ENCODE measurements at regions not wholly inside any gene's neighbourhood (a gene's known extent, or its start where the extent isn't known, plus 50 kb on each side); places are given as distances from the start of the nearest gene placed in this dataset.

DNA sequence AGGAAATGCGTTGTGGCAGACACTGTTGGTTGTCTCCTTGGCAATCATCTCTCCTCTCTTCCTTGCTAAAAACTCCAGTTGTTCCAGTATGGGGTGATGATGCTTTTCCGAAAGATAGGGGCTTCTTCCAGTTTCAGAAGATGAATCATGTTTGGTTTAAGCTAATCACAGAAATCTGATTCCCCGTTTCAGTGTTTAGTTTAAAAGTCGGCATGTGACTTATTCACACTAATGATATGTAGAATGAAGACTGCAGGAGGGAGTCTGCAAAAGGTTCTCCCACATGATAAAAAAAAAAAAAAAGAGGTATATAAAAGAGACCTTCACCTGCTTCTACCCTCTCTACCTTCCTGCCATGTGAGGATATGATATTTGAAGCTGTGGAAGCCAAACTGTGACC is 239.0 kb upstream of the SIX2 start:
- no peaks in the 10 kb centered on the region for H3K9me3 ChIP-seq (replicated peaks; ENCODE audit: insufficient read depth, low read length)

DNA sequence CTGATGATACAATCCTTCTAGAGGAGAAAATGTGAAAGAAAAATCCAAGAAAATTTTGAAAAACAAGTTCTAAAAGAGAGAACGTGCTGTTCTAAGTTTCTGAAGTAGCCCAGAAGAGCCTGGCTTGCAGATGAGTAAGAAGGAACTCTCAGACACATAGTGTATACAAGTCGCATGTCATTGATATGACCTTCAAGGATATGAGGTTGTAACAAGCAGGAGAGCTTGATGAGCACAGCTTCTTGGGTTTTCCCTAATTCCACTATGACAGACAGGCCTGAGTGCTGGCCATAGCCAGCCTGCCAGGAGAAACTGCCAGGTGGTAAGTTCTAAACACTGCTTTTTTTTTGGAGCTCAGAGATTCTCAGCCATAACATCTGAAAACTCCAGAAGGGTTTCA is 235.7 kb upstream of the SIX2 start:
- Histone ChIP-seq H3K4me1 (ENCODE audit: low read length) (peaks cover 5% of the 10 kb centered on the region; the same call in 1 of the 2 replicates), H3K79me2 (ENCODE audit: low read length) (no peaks in the 10 kb centered on the region), H3K4me2 (ENCODE audit: low read depth, low read length) (no peak overlapping the region), H3F3A (ENCODE audit: insufficient read depth, low read length) (no peaks in the 10 kb centered on the region), H3K36me3 (replicated peaks; ENCODE audit: insufficient read depth, low read length) (no peaks in the 10 kb centered on the region), H4K20me1 (ENCODE audit: insufficient read depth, low read length) (no peaks in the 10 kb centered on the region), H3K9me2 (replicated peaks; ENCODE audit: insufficient read depth, low read length) (no peaks in the 10 kb centered on the region), H3K27ac (ENCODE audit: low read length) (no peak overlapping the region), H3K4me3 (ENCODE audit: low read length) (no peak overlapping the region), H3K27me3 (replicated peaks; ENCODE audit: insufficient read depth, low read length) (no peaks in the 10 kb centered on the region), H2AFZ (ENCODE audit: low read length) (no peak overlapping the region), H3K9ac (ENCODE audit: low read length) (no peak overlapping the region), H3K9me3 (replicated peaks; ENCODE audit: insufficient read depth, low read length) (no peaks in the 10 kb centered on the region)
- DNase-seq = no peak
- no peak for TF ChIP-seq EZH2 (optimal IDR thresholded peaks at IDR 0.05; ENCODE audit: low read depth, low read length)

More for the DNA sequence above, 239.0 kb upstream of the SIX2 start:
- Histone ChIP-seq H3K36me3 (replicated peaks; ENCODE audit: insufficient read depth, low read length) (no peaks in the 10 kb centered on the region), H3K9me2 (replicated peaks; ENCODE audit: insufficient read depth, low read length) (no peaks in the 10 kb centered on the region), H3K9ac (ENCODE audit: low read length) (no peak overlapping the region), H3K4me2 (ENCODE audit: low read depth, low read length) (no peak overlapping the region), H3K27ac (ENCODE audit: low read length) (no peak overlapping the region), H3F3A (ENCODE audit: insufficient read depth, low read length) (no peaks in the 10 kb centered on the region), H3K4me1 (ENCODE audit: low read length) (peaks cover 5% of the 10 kb centered on the region; the same call in 1 of the 2 replicates), H3K79me2 (ENCODE audit: low read length) (no peaks in the 10 kb centered on the region), H3K4me3 (ENCODE audit: low read length) (no peak overlapping the region), H3K27me3 (replicated peaks; ENCODE audit: insufficient read depth, low read length) (no peaks in the 10 kb centered on the region), H2AFZ (ENCODE audit: low read length) (no peak overlapping the region), H4K20me1 (ENCODE audit: insufficient read depth, low read length) (no peaks in the 10 kb centered on the region)
- DNase-seq = no peak
- TF ChIP-seq, protein P1, sequence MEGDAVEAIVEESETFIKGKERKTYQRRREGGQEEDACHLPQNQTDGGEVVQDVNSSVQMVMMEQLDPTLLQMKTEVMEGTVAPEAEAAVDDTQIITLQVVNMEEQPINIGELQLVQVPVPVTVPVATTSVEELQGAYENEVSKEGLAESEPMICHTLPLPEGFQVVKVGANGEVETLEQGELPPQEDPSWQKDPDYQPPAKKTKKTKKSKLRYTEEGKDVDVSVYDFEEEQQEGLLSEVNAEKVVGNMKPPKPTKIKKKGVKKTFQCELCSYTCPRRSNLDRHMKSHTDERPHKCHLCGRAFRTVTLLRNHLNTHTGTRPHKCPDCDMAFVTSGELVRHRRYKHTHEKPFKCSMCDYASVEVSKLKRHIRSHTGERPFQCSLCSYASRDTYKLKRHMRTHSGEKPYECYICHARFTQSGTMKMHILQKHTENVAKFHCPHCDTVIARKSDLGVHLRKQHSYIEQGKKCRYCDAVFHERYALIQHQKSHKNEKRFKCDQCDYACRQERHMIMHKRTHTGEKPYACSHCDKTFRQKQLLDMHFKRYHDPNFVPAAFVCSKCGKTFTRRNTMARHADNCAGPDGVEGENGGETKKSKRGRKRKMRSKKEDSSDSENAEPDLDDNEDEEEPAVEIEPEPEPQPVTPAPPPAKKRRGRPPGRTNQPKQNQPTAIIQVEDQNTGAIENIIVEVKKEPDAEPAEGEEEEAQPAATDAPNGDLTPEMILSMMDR (IDR thresholded peaks at IDR 0.05; ENCODE audit: low read length) = no peak
- TF ChIP-seq EZH2phosphoT487 (IDR thresholded peaks at IDR 0.05; ENCODE audit: low read length) (no peak), EZH2 (optimal IDR thresholded peaks at IDR 0.05; ENCODE audit: low read depth, low read length) (no peak)

DNA sequence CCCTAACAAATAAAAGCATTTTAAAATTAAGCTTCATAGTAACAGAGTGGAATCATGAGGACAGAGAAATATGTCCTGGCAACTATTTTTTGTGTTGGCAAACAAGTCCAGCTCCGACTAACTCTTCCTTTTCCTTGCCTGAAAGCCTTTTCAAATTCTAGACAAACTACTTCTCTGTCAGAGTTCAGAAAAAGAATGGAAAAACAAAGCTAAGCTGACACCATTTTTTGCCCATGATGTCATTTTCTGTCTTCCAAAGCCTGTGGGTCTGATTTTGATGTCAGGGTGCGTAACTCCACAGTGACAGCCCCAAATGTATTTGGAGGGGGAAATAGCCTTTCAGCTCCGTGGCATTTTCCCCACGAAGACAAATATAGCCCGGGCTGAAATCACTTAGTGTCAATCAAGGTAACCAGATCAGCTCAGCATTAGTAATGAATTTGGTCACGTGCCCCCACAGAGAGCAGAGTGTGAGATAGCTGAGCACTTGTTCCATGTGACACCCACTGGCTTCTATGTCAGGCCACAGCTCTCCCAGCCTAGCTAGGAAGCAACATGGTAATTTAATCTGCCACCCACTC is 233.0 kb upstream of the SIX2 start:
- Histone ChIP-seq H3K9me2 (replicated peaks; ENCODE audit: insufficient read depth, low read length) (no peaks in the 10 kb centered on the region), H3K4me2 (ENCODE audit: low read depth, low read length) (no peak overlapping the region), H3K9ac (ENCODE audit: low read length) (no peak overlapping the region), H4K20me1 (ENCODE audit: insufficient read depth, low read length) (no peaks in the 10 kb centered on the region), H3K9me3 (replicated peaks; ENCODE audit: insufficient read depth, low read length) (no peaks in the 10 kb centered on the region), H3K36me3 (replicated peaks; ENCODE audit: insufficient read depth, low read length) (no peaks in the 10 kb centered on the region), H2AFZ (ENCODE audit: low read length) (no peak overlapping the region), H3K79me2 (ENCODE audit: low read length) (no peaks in the 10 kb centered on the region), H3K4me3 (ENCODE audit: low read length) (no peak overlapping the region), H3K27ac (ENCODE audit: low read length) (no peak overlapping the region), H3K27me3 (replicated peaks; ENCODE audit: insufficient read depth, low read length) (no peaks in the 10 kb centered on the region), H3K4me1 (ENCODE audit: low read length) (peaks cover 8% of the 10 kb centered on the region; the same call in 1 of the 2 replicates), H3F3A (ENCODE audit: insufficient read depth, low read length) (no peaks in the 10 kb centered on the region)
- TF ChIP-seq EZH2phosphoT487 (IDR thresholded peaks at IDR 0.05; ENCODE audit: low read length) = no peak
- no peak for TF ChIP-seq EZH2 (optimal IDR thresholded peaks at IDR 0.05; ENCODE audit: low read depth, low read length)
- TF ChIP-seq, protein P1 (IDR thresholded peaks at IDR 0.05; ENCODE audit: low read length) = no peak
- no peak for DNase-seq

DNA sequence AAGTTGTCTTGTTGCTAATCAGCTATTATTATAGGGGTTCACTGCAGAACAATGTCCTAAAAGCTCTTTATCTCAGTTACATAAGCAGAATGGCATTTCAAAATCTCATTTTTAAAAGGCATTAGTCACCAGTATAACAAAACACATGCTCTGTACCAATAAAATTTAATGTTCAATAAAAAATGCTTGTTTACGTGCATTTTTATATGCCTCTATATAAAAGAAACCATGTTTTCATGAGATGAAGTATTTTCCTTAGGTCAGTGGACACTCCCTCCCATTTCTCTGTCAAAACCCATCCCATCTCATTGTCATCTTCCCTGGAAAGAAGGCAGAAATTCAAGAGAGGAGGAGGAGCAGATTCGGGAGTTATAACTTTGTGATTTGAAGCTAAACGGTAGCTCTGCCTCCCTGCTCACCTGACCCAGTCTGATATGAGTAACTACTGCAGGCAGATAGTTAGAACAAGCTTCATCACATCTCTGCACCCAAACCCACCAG is 231.9 kb upstream of the SIX2 start:
- Histone ChIP-seq H3K4me2 (ENCODE audit: low read depth, low read length) (no peak overlapping the region), H3K27me3 (replicated peaks; ENCODE audit: insufficient read depth, low read length) (no peaks in the 10 kb centered on the region), H3K36me3 (replicated peaks; ENCODE audit: insufficient read depth, low read length) (no peaks in the 10 kb centered on the region), H3K4me3 (ENCODE audit: low read length) (no peak overlapping the region), H3F3A (ENCODE audit: insufficient read depth, low read length) (no peaks in the 10 kb centered on the region), H3K4me1 (ENCODE audit: low read length) (peaks cover 8% of the 10 kb centered on the region; the same call in 1 of the 2 replicates), H3K9ac (ENCODE audit: low read length) (no peak overlapping the region), H2AFZ (ENCODE audit: low read length) (no peak overlapping the region), H3K79me2 (ENCODE audit: low read length) (no peaks in the 10 kb centered on the region), H3K9me2 (replicated peaks; ENCODE audit: insufficient read depth, low read length) (no peaks in the 10 kb centered on the region), H3K27ac (ENCODE audit: low read length) (no peak overlapping the region), H4K20me1 (ENCODE audit: insufficient read depth, low read length) (no peaks in the 10 kb centered on the region), H3K9me3 (replicated peaks; ENCODE audit: insufficient read depth, low read length) (no peaks in the 10 kb centered on the region)
- TF ChIP-seq, protein P1 (IDR thresholded peaks at IDR 0.05; ENCODE audit: low read length) = no peak
- TF ChIP-seq EZH2 (optimal IDR thresholded peaks at IDR 0.05; ENCODE audit: low read depth, low read length) (no peak), EZH2phosphoT487 (IDR thresholded peaks at IDR 0.05; ENCODE audit: low read length) (no peak)
- DNase-seq = no peak
